Spinal cord (tissue), 9 donors: ENCODE measurements at regions not wholly inside any gene's neighbourhood (a gene's known extent, or its start where the extent isn't known, plus 50 kb on each side); places are given as distances from the start of the nearest gene placed in this dataset.
"Not testable (repeated sequence)": the region's sequence is repeated elsewhere in the genome, so short reads cannot be mapped to it uniquely, and the experiment has no call there.

Source experiments
- DNase-seq, 6 donors: peaks; one replicate each; pipeline versions ENCODE4 v3.0.0 to v3.0.0-alpha.2; 2013 to 2015; ENCODE audit warnings: low spot score in 6 of 6, low read depth in 4 of 6
- H3K27ac ChIP-seq: one replicate; pipeline ENCODE4 v1.5.1; 2013; ENCODE audit warnings: low read depth, low read length, control low read depth
- H3K27me3 ChIP-seq: one replicate; pipeline ENCODE4 v1.6.1; 2013; ENCODE audit warnings: low read length; ENCODE audit not compliant: control insufficient read depth, insufficient read depth
- H3K36me3 ChIP-seq: one replicate; pipeline ENCODE4 v1.6.1; 2013; ENCODE audit warnings: low read length; ENCODE audit not compliant: control insufficient read depth, insufficient read depth
- H3K4me1 ChIP-seq: one replicate; pipeline ENCODE4 v1.6.1; 2013; ENCODE audit warnings: low read length; ENCODE audit not compliant: control insufficient read depth, insufficient read depth
- H3K4me3 ChIP-seq: one replicate; pipeline ENCODE4 v1.5.1; 2013; ENCODE audit warnings: low read depth, low read length, control low read depth
- H3K9me3 ChIP-seq: one replicate; pipeline ENCODE4 v1.6.1; 2013; ENCODE audit warnings: low read length; ENCODE audit not compliant: control insufficient read depth, insufficient read depth
- WGBS: methylation state at CpG from one replicate; pipeline ENCODE4 v1.1.5; 2013; ENCODE audit warnings: missing lambda C conversion rate; ENCODE audit not compliant: insufficient coverage; 5-methylcytosine and 5-hydroxymethylcytosine counted together
- donor health status: healthy.

GRCh38 chr3:160091441-160091840, 102.8 kb downstream of the IL12A start:
- H3K27me3 ChIP-seq, result no peaks in the 10 kb centered on the region
- no peaks in the 10 kb centered on the region for H3K4me1 ChIP-seq
- no peaks in the 10 kb centered on the region for H3K9me3 ChIP-seq
- no peak overlapping the region for H3K4me3 ChIP-seq
- 94% methylated on average over 2 of the region's 4 CpGs for WGBS
- no peaks in the 10 kb centered on the region for H3K36me3 ChIP-seq
- DNase-seq, result no peak
- H3K27ac ChIP-seq, result no peak overlapping the region

- Histone ChIP-seq H3K27ac (no peak overlapping the region), H3K27me3 (no peaks in the 10 kb centered on the region), H3K4me1 (no peaks in the 10 kb centered on the region), H3K36me3 (no peaks in the 10 kb centered on the region), H3K9me3 (no peaks in the 10 kb centered on the region), H3K4me3 (no peak overlapping the region)
- WGBS, result 94% methylated on average over 4 of the region's 4 CpGs
- DNase-seq, result no peak
Measured at GRCh38 chr3:160092760-160093159, 104.1 kb downstream of the IL12A start.

GRCh38 chr3:160094562-160094961, 105.9 kb downstream of the IL12A start:
- Histone ChIP-seq H3K36me3 (no peaks in the 10 kb centered on the region), H3K27me3 (no peaks in the 10 kb centered on the region), H3K9me3 (no peaks in the 10 kb centered on the region), H3K27ac (no peak overlapping the region), H3K4me3 (no peak overlapping the region), H3K4me1 (no peaks in the 10 kb centered on the region)
- no peak for DNase-seq
- 99% methylated on average over 4 of the region's 4 CpGs for WGBS

GRCh38 chr3:160097478-160097877, 108.8 kb downstream of the IL12A start:
- no peak overlapping the region for H3K4me3 ChIP-seq
- WGBS, result 99% methylated on average over 10 of the region's 11 CpGs
- DNase-seq, result no peak
- no peaks in the 10 kb centered on the region for H3K4me1 ChIP-seq
- no peaks in the 10 kb centered on the region for H3K27me3 ChIP-seq
- H3K9me3 ChIP-seq, result no peaks in the 10 kb centered on the region
- no peak overlapping the region for H3K27ac ChIP-seq
- no peaks in the 10 kb centered on the region for H3K36me3 ChIP-seq

GRCh38 chr3:160098261-160098908, 109.8 kb downstream of the IL12A start:
- no peak overlapping the region for H3K27ac ChIP-seq
- no peak overlapping the region for H3K4me3 ChIP-seq
- DNase-seq, result no peak
- H3K9me3 ChIP-seq, result no peaks in the 10 kb centered on the region
- no peaks in the 10 kb centered on the region for H3K4me1 ChIP-seq
- H3K27me3 ChIP-seq, result no peaks in the 10 kb centered on the region
- no peaks in the 10 kb centered on the region for H3K36me3 ChIP-seq
- 77% methylated on average over 3 of the region's 5 CpGs for WGBS

- Histone ChIP-seq H3K4me1 (no peaks in the 10 kb centered on the region), H3K36me3 (no peaks in the 10 kb centered on the region), H3K9me3 (no peaks in the 10 kb centered on the region), H3K27me3 (no peaks in the 10 kb centered on the region), H3K4me3 (no peak overlapping the region), H3K27ac (no peak overlapping the region)
- no peak for DNase-seq
- 100% methylated on average over 1 of the region's 3 CpGs for WGBS
Measured at GRCh38 chr3:160098926-160099626, 110.4 kb downstream of the IL12A start.

- Histone ChIP-seq H3K4me3 (no peak overlapping the region), H3K36me3 (no peaks in the 10 kb centered on the region), H3K4me1 (no peaks in the 10 kb centered on the region), H3K27ac (no peak overlapping the region), H3K27me3 (no peaks in the 10 kb centered on the region), H3K9me3 (no peaks in the 10 kb centered on the region)
- no peak for DNase-seq
- 93% methylated on average over 3 of the region's 5 CpGs for WGBS
Measured at GRCh38 chr3:160099834-160100233, 111.2 kb downstream of the IL12A start.

GRCh38 chr3:160100610-160101009, 112.0 kb downstream of the IL12A start:
- H3K27ac ChIP-seq, result no peak overlapping the region
- no peak overlapping the region for H3K4me3 ChIP-seq
- no peaks in the 10 kb centered on the region for H3K9me3 ChIP-seq
- no peaks in the 10 kb centered on the region for H3K4me1 ChIP-seq
- no peaks in the 10 kb centered on the region for H3K36me3 ChIP-seq
- no peaks in the 10 kb centered on the region for H3K27me3 ChIP-seq
- WGBS, result 97% methylated on average over 36 of the region's 40 CpGs
- DNase-seq, result no peak

- not testable (repeated sequence) for H3K27ac ChIP-seq, H3K4me1 ChIP-seq, H3K9me3 ChIP-seq, H3K4me3 ChIP-seq, H3K27me3 ChIP-seq, H3K36me3 ChIP-seq, DNase-seq
- WGBS, result 77% methylated on average over 2 of the region's 7 CpGs
Measured at GRCh38 chr3:160102001-160102400, 113.4 kb downstream of the IL12A start.

GRCh38 chr3:160103397-160103796, 114.8 kb downstream of the IL12A start:
- H3K27ac ChIP-seq, result no peak overlapping the region
- WGBS, result 69% methylated on average over 2 of the region's 2 CpGs
- DNase-seq, result no peak
- H3K9me3 ChIP-seq, result no peaks in the 10 kb centered on the region
- H3K36me3 ChIP-seq, result no peaks in the 10 kb centered on the region
- H3K27me3 ChIP-seq, result no peaks in the 10 kb centered on the region
- H3K4me1 ChIP-seq, result no peaks in the 10 kb centered on the region
- H3K4me3 ChIP-seq, result no peak overlapping the region
